ENCODE measurements at regions not wholly inside any gene's neighbourhood (a gene's known extent, or its start where the extent isn't known, plus 50 kb on each side); places are given as distances from the start of the nearest gene placed in this dataset.
A peak's percentile ranks its signal among the peaks of the same experiment; 100 is the strongest.

DNA sequence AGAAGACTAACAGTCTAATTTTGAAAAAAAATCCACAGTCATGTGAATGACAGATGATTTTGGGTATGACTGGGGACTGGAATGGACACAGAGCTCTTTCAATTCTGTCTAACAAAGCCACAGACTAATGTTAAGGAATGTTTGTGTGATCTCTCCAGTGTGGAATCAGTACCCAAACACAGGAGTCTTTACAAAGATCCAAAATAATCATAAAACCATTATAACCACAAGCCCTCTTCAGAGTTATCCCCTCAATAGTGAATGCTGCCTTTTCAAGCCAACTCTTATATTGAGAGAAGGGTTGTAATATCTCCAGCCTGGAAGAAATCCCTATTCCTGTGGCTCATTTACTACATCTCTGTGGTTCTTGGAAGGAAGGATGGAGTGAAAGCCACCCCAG lies 552.0 kb upstream of the CLINT1 start:
- no peaks in the 10 kb centered on the region for H3K27me3 Mint-ChIP-seq (ENCODE audit: unreplicated experiment)
- no peak overlapping the region for H3K4me3 Mint-ChIP-seq (ENCODE audit: unreplicated experiment)
- no peak for DNase-seq (ENCODE audit: extremely low spot score, unreplicated experiment)
- no peak overlapping the region for H3K27ac Mint-ChIP-seq (ENCODE audit: unreplicated experiment)
- H3K36me3 Mint-ChIP-seq (ENCODE audit: unreplicated experiment) = no peaks in the 10 kb centered on the region
- TF ChIP-seq, protein P1, sequence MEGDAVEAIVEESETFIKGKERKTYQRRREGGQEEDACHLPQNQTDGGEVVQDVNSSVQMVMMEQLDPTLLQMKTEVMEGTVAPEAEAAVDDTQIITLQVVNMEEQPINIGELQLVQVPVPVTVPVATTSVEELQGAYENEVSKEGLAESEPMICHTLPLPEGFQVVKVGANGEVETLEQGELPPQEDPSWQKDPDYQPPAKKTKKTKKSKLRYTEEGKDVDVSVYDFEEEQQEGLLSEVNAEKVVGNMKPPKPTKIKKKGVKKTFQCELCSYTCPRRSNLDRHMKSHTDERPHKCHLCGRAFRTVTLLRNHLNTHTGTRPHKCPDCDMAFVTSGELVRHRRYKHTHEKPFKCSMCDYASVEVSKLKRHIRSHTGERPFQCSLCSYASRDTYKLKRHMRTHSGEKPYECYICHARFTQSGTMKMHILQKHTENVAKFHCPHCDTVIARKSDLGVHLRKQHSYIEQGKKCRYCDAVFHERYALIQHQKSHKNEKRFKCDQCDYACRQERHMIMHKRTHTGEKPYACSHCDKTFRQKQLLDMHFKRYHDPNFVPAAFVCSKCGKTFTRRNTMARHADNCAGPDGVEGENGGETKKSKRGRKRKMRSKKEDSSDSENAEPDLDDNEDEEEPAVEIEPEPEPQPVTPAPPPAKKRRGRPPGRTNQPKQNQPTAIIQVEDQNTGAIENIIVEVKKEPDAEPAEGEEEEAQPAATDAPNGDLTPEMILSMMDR (IDR thresholded peaks at IDR 0.05) = no peak
- peaks cover 40% of the 10 kb centered on the region for H3K4me1 Mint-ChIP-seq (ENCODE audit: unreplicated experiment)
- no peaks in the 10 kb centered on the region for H3K9me3 Mint-ChIP-seq (ENCODE audit: unreplicated experiment)

DNA sequence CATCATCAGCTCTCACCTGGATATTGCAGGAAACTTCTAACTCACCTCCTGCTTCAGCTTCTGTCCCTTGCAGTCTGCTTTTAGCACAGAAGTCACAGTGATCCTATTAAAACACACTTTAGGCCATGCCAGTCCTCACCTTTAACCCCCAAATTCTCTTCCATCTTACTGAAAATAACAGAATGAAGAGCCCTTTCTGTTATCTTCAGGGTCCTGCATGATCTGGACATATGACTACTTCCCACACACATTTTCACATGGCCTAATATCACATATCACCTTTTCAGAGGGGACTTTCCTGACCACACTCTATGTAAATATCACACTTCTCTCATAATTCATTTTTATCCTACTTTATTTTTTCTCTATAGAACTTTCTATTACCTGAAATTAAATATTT lies 550.6 kb upstream of the CLINT1 start:
- DNase-seq (ENCODE audit: extremely low spot score, unreplicated experiment) = no peak
- Mint-ChIP-seq H3K27me3 (ENCODE audit: unreplicated experiment) (no peaks in the 10 kb centered on the region), H3K4me3 (ENCODE audit: unreplicated experiment) (no peak overlapping the region), H3K27ac (ENCODE audit: unreplicated experiment) (no peak overlapping the region), H3K36me3 (ENCODE audit: unreplicated experiment) (no peaks in the 10 kb centered on the region), H3K4me1 (ENCODE audit: unreplicated experiment) (peaks cover 26% of the 10 kb centered on the region), H3K9me3 (ENCODE audit: unreplicated experiment) (no peaks in the 10 kb centered on the region)
- TF ChIP-seq, protein P1 (IDR thresholded peaks at IDR 0.05) = no peak

DNA sequence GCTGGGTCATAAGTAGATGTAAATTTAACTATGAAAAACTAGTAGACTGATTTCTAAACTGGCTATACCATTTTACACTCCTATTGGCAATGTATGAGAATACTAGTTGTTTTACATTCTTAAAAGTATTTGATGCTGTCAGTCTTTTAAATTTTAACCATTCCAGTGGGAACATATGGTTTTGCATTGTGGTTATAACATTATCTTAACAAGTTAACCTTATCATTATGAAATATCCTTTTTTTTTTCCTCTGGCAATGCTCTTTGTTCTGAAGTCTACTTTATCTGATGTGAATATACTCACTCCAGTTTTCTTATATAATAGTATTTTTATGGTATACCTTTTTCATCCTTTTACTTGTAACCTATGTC lies 548.9 kb upstream of the CLINT1 start:
- no peaks in the 10 kb centered on the region for H3K27me3 Mint-ChIP-seq (ENCODE audit: unreplicated experiment)
- peaks cover 6% of the 10 kb centered on the region for H3K9me3 Mint-ChIP-seq (ENCODE audit: unreplicated experiment)
- DNase-seq (ENCODE audit: extremely low spot score, unreplicated experiment) = no peak
- peak overlapping the region; percentile 42 for H3K27ac Mint-ChIP-seq (ENCODE audit: unreplicated experiment)
- peaks cover 7% of the 10 kb centered on the region for H3K36me3 Mint-ChIP-seq (ENCODE audit: unreplicated experiment)
- TF ChIP-seq, protein P1 (IDR thresholded peaks at IDR 0.05) = no peak
- H3K4me3 Mint-ChIP-seq (ENCODE audit: unreplicated experiment) = no peak overlapping the region
- H3K4me1 Mint-ChIP-seq (ENCODE audit: unreplicated experiment) = peaks cover 21% of the 10 kb centered on the region

GRCh38 chr5:158406884-158407823 lies 548.2 kb upstream of the CLINT1 start:
- Mint-ChIP-seq H3K4me3 (ENCODE audit: unreplicated experiment) (no peak overlapping the region), H3K4me1 (ENCODE audit: unreplicated experiment) (peaks cover 21% of the 10 kb centered on the region), H3K36me3 (ENCODE audit: unreplicated experiment) (peaks cover 7% of the 10 kb centered on the region), H3K9me3 (ENCODE audit: unreplicated experiment) (peaks cover 6% of the 10 kb centered on the region), H3K27me3 (ENCODE audit: unreplicated experiment) (no peaks in the 10 kb centered on the region), H3K27ac (ENCODE audit: unreplicated experiment) (peak overlapping the region; percentile 77)
- TF ChIP-seq, protein P1 (IDR thresholded peaks at IDR 0.05) = no peak
- DNase-seq (ENCODE audit: extremely low spot score, unreplicated experiment) = no peak

- Mint-ChIP-seq H3K4me1 (ENCODE audit: unreplicated experiment) (peaks cover 8% of the 10 kb centered on the region), H3K36me3 (ENCODE audit: unreplicated experiment) (peaks cover 6% of the 10 kb centered on the region), H3K27me3 (ENCODE audit: unreplicated experiment) (no peaks in the 10 kb centered on the region), H3K4me3 (ENCODE audit: unreplicated experiment) (no peak overlapping the region), H3K9me3 (ENCODE audit: unreplicated experiment) (peaks cover 5% of the 10 kb centered on the region), H3K27ac (ENCODE audit: unreplicated experiment) (no peak overlapping the region)
- DNase-seq (ENCODE audit: extremely low spot score, unreplicated experiment) = no peak
- TF ChIP-seq, protein P1 (IDR thresholded peaks at IDR 0.05) = no peak
Measured at GRCh38 chr5:158398360-158399201, 539.6 kb upstream of the CLINT1 start.
